GM12891 (cell line): ENCODE measurements at regions not wholly inside any gene's neighbourhood (a gene's known extent, or its start where the extent isn't known, plus 50 kb on each side); places are given as distances from the start of the nearest gene placed in this dataset.

ENCODE experiments used
- POLR2AphosphoS5 ChIP-seq: IDR thresholded peaks from 2 replicates; pipeline ENCODE4 v1.6.1; 2011; ENCODE audit warnings: low read depth, low read length, control low read depth
- TAF1 ChIP-seq: IDR thresholded peaks from 2 replicates; pipeline ENCODE4 v1.6.1; 2011; ENCODE audit warnings: low read depth, low read length, control low read depth

- TF ChIP-seq TAF1 (no peak), POLR2AphosphoS5 (no peak)
These were observed 59.8 kb upstream of the CASZ1 start for GRCh38 chr1:10856176-10856683.
